Fibroblast of lung (primary cell): ENCODE measurements at regions not wholly inside any gene's neighbourhood (a gene's known extent, or its start where the extent isn't known, plus 50 kb on each side); places are given as distances from the start of the nearest gene placed in this dataset.

Experiments used
- CTCF ChIP-seq, 2 donors: IDR thresholded peaks in 1 of 2; conservative IDR thresholded peaks in 1 of 2; 1 replicate in 1 of 2; 2 replicates in 1 of 2; pipeline ENCODE4 v1.5.1; 2011 to 2012; ENCODE audit warnings: low read length in 2 of 2, control low read depth in 1 of 2, inconsistent platforms in 1 of 2, low read depth in 1 of 2, mild to moderate bottlenecking in 1 of 2
- EZH2 ChIP-seq: IDR thresholded peaks from 2 replicates; pipeline ENCODE4 v1.5.1; 2012; ENCODE audit warnings: low read length, control low read depth, mild to moderate bottlenecking; ENCODE audit errors: missing control alignments

- no peak for TF ChIP-seq CTCF (conservative IDR thresholded peaks at IDR 0.05 in 1 of 2, IDR thresholded peaks at IDR 0.05 in 1 of 2; ENCODE audit: low read depth in 1 of 2, low read length in 2 of 2)
- no peak for TF ChIP-seq EZH2
Measured at GRCh38 chr9:73838871-73839270, 658.3 kb upstream of the RORB start.
